PC-3 (cell line): ENCODE measurements at regions not wholly inside any gene's neighbourhood (a gene's known extent, or its start where the extent isn't known, plus 50 kb on each side); places are given as distances from the start of the nearest gene placed in this dataset.

Experiments used
- CTCF ChIP-seq: fragments of 300-600 bp; sonication (generic); conservative IDR thresholded peaks from 2 replicates; pipeline ENCODE4 v1.5.1; 2017; ENCODE audit warnings: antibody characterized with exemption, low read depth, mild to moderate bottlenecking, low read length
- EZH2phosphoT487 ChIP-seq: fragments of 300-600 bp; sonication (generic); IDR thresholded peaks from 2 replicates; pipeline ENCODE4 v1.6.1; 2018; ENCODE audit warnings: mild to moderate bottlenecking, antibody characterized with exemption, low read length, borderline replicate concordance

- TF ChIP-seq CTCF: no peak
- TF ChIP-seq EZH2phosphoT487: no peak
Measured at GRCh38 chr2:21890041-21890440, 766.3 kb downstream of the TDRD15 start.
